ENCODE measurements at regions not wholly inside any gene's neighbourhood (a gene's known extent, or its start where the extent isn't known, plus 50 kb on each side); places are given as distances from the start of the nearest gene placed in this dataset.

GRCh38 chr5:10876006-10876744 is 115.1 kb upstream of the DAP start:
- Mint-ChIP-seq H3K36me3 (ENCODE audit: low read depth) (no peaks in the 10 kb centered on the region), H3K9me3 (ENCODE audit: low read depth) (peaks cover 5% of the 10 kb centered on the region), H3K4me1 (ENCODE audit: low read depth) (no peaks in the 10 kb centered on the region), H3K27ac (ENCODE audit: unreplicated experiment) (no peak overlapping the region), H3K4me3 (ENCODE audit: unreplicated experiment) (no peak overlapping the region), H3K27me3 (ENCODE audit: low read depth) (peaks cover 3% of the 10 kb centered on the region)
- no peak for DNase-seq (ENCODE audit: low spot score)
- no peak for TF ChIP-seq CTCF (IDR thresholded peaks at IDR 0.05)

DNA sequence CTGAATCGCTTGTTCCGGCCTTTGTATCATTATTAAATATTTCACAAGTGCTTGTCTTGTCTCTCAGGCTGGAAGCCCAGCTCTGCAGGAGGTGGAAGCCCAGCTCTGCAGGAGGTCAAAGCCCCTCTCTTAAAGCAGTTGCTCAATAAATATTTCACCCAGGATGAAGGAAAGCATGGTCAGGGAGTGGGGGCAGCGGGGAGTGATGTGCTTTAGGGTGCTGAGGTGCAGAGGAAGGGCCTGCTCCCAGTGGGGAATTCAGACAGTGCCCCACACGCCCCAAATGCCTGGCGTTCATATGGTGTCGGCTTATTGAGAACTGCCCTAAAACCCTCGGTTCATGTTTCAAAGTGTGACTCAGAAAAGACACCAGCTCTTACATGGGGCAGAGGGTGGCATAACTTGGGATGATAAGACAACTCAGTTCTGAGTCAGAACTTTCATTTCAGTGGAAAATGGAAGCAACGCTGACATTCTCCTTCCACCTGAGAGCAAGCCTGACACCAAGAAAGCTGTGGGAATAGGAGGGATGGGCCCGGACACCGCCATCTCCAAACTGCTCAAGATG is 114.3 kb upstream of the DAP start:
- DNase-seq (ENCODE audit: low spot score): no peak
- H3K27me3 Mint-ChIP-seq (ENCODE audit: low read depth): peaks cover 6% of the 10 kb centered on the region
- H3K9me3 Mint-ChIP-seq (ENCODE audit: low read depth): peaks cover 5% of the 10 kb centered on the region
- H3K36me3 Mint-ChIP-seq (ENCODE audit: low read depth): no peaks in the 10 kb centered on the region
- TF ChIP-seq CTCF (IDR thresholded peaks at IDR 0.05): no peak
- H3K4me1 Mint-ChIP-seq (ENCODE audit: low read depth): no peaks in the 10 kb centered on the region
- H3K27ac Mint-ChIP-seq (ENCODE audit: unreplicated experiment): no peak overlapping the region
- H3K4me3 Mint-ChIP-seq (ENCODE audit: unreplicated experiment): no peak overlapping the region

DNA sequence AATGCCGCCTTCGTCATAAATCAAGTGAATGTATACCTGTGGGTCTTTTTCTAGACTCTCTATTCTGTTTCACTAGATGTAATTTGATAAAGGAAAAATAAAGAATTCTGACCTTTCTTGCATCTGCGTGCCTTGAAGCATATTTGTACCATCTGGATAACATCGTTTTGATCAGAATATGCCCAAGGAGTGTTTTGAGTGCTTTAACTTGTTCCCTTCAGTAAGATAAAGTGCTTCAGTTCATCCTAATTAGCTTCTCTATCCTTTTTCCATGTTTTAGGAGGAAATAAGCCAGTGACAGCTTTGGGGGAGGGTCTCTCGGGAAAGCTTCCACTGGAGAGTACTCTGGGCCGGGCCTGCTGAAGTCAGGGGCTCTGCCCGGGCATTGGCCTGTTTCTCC is 113.5 kb upstream of the DAP start:
- no peak overlapping the region for H3K27ac Mint-ChIP-seq (ENCODE audit: unreplicated experiment)
- H3K4me3 Mint-ChIP-seq (ENCODE audit: unreplicated experiment): no peak overlapping the region
- peaks cover 3% of the 10 kb centered on the region for H3K27me3 Mint-ChIP-seq (ENCODE audit: low read depth)
- H3K9me3 Mint-ChIP-seq (ENCODE audit: low read depth): peaks cover 5% of the 10 kb centered on the region
- no peak for TF ChIP-seq CTCF (IDR thresholded peaks at IDR 0.05)
- DNase-seq (ENCODE audit: low spot score): no peak
- H3K36me3 Mint-ChIP-seq (ENCODE audit: low read depth): no peaks in the 10 kb centered on the region
- H3K4me1 Mint-ChIP-seq (ENCODE audit: low read depth): no peaks in the 10 kb centered on the region

GRCh38 chr5:10870791-10871190 is 109.8 kb upstream of the DAP start:
- no peak for DNase-seq (ENCODE audit: low spot score)
- Mint-ChIP-seq H3K4me3 (ENCODE audit: unreplicated experiment) (no peak overlapping the region), H3K27ac (ENCODE audit: unreplicated experiment) (no peak overlapping the region), H3K27me3 (ENCODE audit: low read depth) (peaks cover 6% of the 10 kb centered on the region), H3K4me1 (ENCODE audit: low read depth) (no peaks in the 10 kb centered on the region), H3K9me3 (ENCODE audit: low read depth) (peaks cover 5% of the 10 kb centered on the region), H3K36me3 (ENCODE audit: low read depth) (peaks cover under 1% of the 10 kb centered on the region)
- no peak for TF ChIP-seq CTCF (IDR thresholded peaks at IDR 0.05)

DNA sequence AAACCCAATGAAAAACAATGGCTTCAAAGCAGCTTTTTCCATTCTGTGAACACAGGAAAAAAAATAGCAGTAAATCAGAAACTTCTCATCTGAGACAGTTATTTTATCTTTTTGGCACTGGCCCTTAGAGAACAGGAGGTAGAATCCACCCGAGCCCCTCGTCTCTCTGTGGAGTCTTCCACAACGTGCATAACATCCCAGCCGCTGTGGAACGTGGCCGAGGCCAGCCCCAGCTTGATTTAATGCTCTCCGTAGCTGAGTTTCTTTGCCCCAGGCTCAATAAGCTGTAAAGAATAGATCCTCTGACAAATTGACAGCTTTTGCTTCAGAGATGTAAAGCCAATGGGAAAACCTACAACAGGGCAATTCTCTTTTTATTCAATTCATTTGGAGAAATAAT is 107.9 kb upstream of the DAP start:
- Mint-ChIP-seq H3K9me3 (ENCODE audit: low read depth) (peaks cover 5% of the 10 kb centered on the region), H3K27me3 (ENCODE audit: low read depth) (peaks cover 7% of the 10 kb centered on the region), H3K4me3 (ENCODE audit: unreplicated experiment) (no peak overlapping the region), H3K4me1 (ENCODE audit: low read depth) (no peaks in the 10 kb centered on the region), H3K36me3 (ENCODE audit: low read depth) (peaks cover 1% of the 10 kb centered on the region), H3K27ac (ENCODE audit: unreplicated experiment) (no peak overlapping the region)
- DNase-seq (ENCODE audit: low spot score): no peak
- TF ChIP-seq CTCF (IDR thresholded peaks at IDR 0.05): no peak

All from chondrocyte (in vitro differentiated cells).